GM19328 (cell line): ENCODE measurements at regions not wholly inside any gene's neighbourhood (a gene's known extent, or its start where the extent isn't known, plus 50 kb on each side); places are given as distances from the start of the nearest gene placed in this dataset.
"Not testable (repeated sequence)": the region's sequence is repeated elsewhere in the genome, so short reads cannot be mapped to it uniquely, and the experiment has no call there.

Source experiments
- ATAC-seq: cut with Tn5 transposase; IDR thresholded peaks from one replicate; pipeline ENCODE4 v1.9.1; 2021; ENCODE audit warnings: mild to moderate bottlenecking, moderate library complexity; ENCODE audit not compliant: unreplicated experiment

DNA sequence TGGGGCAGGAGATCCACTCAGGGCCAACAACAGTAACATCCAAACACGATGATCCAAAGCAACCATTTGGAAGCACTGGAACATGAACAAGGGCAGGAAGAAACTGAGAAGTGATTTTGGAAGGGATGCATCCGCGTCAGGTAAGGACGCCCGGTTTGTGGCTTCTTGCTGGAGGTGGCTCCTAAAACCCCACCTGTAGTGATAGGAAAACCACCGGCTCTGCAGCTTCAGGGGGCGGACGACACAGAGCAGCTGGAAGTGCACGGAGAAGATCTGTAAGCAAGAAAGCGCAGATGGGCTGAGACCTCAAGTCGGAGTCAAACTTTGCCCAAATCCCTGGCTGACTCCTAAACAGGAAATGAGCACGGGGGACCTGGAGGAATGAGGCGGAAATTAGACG lies 1066.1 kb downstream of the BRD1 start:
- no peak for ATAC-seq

DNA sequence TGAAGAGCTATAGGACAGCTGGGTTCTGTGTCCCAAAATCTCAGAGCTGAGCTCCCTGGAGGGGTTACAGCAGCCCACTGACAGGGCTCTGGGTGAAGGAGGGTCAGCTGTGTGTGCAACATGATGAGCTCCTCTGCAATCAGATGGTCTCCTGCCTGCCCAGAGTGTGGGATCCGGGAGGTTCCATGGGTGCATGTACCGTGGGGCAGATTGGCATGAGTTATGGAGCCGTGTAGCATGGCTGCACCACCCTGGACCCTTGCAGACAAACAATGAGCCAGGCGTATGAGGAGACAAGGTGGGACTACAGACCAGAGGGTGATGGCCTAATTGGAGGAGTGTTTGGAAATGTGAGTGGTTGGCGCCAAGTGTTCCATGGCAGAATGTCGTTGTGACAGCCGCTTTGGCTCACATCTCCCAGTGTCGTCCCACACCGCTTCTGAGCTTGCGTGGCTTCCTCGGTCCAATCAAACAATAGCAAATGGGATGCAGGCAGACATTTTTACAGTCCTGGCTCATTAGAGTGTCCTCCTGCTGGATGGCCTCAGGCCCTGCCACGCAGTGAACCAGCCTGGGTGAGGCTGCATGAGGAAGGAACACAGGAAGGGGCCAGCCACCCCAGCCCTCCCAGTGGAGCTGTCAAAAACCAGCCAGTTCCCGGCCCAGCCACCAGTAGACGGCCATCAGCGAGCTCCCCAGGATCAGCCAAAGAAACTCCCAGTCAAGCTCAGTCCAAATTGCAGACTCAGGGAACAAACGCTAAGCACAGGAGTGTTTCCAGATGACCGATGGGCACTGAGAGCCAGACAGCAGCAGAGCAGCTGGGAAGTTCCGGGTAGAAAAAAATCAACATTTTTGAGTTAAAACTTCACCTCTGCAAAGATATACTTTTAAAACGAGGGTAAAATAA lies 1066.9 kb downstream of the BRD1 start:
- no peak for ATAC-seq

DNA sequence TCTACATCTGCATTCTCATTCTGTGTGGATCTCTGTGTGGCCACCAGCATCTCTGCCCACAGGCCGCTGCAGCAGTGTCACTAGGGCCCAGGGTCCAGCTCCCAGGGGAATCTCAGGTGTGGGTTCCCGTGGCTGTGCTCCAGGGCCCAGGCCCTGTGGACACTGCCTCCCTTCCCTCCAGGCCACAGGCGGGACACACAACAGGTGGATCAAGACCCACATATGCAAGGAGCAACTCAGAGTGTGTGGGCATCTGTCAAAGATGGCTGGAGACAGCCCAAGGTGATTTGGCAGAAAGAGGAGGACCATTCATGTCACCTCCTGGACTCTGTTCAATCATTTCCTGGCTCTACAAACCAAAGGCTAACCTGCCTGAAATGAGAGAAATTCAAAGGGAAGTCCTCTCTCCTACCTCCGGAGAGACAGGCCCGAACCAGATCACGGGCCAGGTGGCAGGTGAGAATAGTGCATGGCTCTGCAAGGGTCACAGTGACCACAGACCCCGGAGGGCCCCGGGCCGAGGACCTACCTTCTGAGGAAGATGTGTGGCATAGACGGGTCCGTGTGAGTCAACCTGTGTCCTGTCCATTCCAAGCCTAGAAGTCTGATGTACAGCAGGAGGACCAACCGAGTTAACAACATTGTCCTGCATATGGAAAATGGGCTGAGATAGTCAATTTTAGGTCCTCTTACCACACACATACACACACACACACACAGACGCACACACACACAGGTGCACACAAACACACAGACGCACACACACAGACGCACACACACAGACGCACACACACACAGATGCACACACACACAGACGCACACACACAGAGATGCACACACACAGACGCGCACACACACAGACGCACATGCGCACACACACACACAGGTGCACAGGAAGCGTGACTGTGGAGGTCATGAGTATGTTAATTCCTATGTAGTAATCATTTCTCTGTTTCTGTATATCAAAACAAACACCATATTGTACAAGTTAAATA lies 1068.5 kb downstream of the BRD1 start:
- ATAC-seq, result no peak

DNA sequence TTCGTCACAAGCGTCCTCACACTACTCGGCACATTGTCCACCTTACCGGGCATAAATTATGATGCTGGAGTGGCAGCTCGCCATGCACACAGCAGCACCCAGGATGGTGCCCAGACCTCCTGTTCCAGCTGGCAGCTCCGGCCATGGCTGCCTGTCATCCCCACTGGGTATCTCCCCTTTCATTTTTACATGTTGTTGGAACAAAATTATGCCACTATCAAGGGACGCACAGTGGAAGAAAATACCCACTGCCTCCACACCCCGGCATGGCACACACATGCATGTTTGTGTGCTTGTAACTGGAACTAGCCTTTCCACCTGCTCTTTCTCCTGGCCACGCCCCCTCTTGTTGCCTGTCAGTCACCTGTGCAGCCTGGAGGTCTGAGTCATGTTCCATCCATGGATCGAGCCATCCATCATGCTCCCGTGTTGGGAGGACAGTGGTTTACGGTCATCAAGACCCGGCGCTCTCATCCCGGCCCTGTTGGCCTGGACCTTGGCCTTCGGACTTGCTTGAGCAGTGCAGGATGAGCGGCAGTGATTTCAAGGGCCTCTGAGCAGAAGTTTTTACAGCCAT lies 1069.6 kb downstream of the BRD1 start:
- no peak for ATAC-seq

DNA sequence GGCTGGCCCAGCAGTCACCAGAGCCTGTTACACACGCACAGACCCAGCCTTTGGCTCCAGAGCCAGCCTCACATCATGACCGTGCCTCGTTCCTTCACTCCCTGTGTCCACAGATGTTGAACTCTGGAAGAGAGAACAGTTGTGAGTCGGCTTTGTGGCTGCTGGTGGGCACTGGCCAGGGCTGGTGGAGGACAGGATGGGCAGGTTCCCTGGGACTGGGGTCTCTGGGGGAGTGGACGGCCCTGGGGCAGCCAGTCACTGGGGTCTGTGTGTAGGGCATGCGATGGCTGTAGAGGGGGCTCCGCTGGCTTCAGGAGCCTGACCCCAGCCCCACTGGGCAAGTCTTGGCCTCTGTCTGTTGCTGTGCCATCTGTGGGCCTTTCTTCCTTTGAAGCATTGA lies 1070.1 kb downstream of the BRD1 start:
- no peak for ATAC-seq

DNA sequence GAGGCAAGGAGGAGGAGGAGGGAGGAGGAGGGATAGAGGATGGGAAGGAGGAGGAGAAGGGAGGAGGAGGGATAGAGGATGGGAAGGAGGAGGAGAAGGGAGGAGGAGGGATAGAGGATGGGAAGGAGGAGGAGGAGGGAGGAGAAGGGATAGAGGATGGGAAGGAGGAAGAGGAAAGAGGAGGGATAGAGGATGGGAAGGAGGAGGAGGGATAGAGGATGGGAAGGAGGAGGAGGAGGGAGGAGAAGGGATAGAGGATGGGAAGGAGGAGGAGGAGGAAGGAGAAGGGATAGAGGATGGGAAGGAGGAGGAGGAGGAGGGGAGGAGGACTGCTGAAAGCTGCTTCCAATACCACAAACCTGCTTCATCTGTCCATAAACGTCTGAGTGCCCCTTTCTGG lies 1070.5 kb downstream of the BRD1 start:
- ATAC-seq, result not testable (repeated sequence)

DNA sequence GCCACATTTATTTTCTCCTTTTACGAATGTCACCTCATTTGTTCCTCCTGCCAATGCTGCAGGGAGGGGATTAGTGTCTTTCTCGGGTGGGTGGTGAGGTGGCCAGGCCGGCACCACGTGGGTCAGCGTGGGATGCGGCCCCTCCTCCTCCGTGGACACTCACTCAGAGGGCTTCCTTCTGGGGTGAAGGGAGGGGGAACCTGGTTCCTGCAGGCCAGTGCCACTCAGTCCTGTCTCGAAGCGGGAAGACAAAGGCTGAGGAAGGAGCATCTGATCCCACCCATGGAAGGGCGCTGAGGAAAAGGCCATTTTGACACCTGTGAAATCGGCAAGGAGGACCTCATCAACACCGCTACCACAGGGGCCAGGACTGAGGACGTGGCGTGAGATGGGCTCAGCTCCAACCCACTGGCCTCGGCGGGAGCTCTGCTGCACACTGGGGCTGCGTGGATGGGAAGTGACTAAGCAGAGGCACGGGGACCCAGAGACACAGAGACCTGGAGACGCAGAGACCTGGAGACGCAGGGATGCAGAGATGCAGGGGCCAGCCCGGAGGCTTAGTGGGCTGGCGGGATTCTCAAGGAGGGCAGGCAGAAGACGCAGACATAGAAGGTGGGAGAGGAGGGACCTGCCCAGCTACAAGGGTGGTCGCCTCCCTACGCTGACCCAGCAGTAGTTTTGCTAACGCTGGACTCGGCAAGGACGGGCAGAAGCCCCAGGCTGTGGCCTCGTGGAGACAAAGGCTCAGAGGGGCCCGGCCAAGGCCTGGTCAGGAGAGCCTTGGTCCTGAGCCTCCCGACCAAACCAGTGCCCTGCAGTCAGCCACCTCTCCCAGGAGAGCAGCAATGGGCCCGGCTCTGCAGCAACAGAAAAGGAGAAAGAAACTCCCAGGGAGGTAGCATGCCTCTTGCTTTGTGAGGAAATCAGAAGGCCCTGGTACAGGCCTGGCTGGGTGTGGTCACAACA lies 1071.2 kb downstream of the BRD1 start:
- no peak for ATAC-seq

DNA sequence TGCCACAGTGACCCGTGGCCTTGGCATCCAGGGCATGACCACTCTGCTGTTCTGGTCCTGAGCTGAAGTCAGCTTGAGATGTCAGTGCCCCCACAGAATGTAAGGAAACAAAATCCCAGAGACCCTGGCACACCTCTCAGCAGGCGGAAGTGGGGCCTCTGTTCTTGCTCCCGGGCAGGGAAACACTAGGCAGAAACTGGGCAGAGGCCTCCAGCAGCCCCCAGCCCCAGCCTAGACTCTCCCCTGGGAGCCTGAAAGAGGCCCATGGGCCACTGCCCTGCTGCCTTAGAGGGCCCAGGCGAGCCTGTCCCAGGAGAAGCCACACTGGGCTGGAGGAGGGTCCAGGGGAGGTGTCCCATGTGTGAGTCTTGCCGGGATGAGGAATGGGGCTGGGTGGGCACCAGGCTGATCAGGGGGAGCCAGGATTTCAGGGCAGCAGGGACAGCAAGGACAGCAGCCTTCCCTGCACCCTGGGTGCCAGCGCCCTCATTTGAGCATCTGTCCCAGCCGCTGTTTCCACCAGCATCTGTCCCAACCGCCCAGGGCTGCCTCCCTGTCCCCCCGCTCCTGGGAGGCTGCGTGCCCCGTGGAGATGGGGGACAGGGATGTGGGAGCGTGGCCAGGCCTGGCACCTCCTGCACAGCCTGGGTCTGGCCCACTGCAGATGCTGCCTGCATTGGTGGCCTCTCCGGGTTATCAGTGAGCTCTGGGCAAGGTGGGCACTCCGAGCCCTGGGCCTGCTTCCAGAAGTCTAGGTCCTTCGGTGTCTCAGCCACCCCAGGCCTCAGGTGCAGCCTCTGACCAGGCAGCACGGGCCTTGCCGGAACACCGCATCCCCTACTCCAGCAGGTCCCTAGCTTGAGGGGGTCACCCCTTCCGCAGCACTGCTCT lies 1072.4 kb downstream of the BRD1 start:
- no peak for ATAC-seq

DNA sequence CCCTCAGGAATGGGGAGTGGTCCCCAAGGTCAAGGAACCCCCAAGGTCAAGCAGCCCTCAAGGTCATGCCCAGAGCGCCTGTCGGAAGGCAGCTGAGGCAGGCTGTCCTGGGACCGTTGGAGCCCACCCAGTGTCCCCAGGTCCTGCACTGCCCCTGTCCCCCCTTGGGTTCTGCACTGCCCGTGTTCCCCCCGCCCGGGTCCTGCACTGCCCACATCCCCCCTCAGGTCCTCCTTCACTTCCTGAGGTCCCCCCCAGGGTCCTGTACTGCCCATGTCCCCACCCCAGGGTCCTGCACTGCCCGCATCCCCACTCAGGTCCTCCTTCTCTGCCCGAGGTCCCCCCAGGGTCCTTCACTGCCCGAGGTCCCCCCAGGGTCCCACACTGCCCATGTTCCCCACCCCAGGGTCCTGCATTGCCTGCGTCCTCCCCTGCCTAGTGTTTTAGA lies 1073.0 kb downstream of the BRD1 start:
- ATAC-seq, result no peak

DNA sequence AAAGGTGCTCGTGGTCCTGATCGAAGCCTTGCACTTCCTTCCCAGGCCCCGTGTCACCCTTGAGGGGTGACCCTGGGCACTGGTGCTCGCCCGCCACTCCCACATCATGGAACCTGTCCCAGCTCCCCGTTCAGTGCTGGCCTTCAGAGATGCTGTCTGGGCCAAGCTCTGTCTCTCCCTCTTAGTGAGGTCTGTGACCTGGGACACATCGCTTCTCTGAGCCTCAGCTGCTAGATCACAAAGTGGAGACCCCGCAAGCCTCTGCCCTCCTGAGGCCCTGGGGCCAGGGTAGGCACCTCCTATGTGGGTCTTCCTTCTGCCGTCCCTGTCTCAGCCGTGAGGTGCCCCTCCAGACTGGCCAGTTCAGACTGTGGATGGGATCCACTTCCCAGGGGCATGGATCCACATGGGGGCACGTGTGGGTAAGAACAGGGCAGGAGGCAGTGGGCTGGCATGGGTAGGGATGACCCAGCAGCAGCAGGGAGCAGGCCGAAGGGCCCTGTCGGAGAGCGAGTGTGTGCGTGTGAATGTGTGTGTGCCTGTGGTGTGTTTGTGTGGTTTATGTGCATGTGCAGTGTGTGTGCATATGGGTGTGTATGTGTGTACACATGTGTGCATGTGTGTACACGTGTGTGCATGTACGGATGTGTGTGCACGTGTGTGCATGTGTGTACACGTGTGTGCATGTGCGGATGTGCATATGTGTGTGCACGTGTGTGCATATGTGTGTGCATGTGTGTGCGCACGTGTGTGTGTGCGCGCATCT lies 1073.7 kb downstream of the BRD1 start:
- ATAC-seq, result no peak

DNA sequence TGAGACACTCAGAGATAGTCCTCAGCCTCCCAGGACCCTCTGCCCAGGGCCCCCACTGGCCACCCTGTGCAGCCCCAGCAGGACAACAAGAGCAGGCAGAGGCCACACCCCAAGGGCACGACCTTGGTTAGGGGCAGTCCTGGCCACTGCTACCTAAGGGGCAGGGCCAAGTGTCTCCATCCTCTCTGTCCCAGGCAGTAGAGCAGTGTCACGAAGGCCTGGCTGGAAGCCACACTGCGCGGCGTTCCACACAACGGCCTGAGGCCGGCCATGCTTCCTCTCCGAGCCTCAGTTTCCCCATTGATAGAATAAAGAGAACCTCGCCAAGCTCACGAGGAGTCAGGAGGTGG lies 1074.3 kb downstream of the BRD1 start:
- no peak for ATAC-seq

DNA sequence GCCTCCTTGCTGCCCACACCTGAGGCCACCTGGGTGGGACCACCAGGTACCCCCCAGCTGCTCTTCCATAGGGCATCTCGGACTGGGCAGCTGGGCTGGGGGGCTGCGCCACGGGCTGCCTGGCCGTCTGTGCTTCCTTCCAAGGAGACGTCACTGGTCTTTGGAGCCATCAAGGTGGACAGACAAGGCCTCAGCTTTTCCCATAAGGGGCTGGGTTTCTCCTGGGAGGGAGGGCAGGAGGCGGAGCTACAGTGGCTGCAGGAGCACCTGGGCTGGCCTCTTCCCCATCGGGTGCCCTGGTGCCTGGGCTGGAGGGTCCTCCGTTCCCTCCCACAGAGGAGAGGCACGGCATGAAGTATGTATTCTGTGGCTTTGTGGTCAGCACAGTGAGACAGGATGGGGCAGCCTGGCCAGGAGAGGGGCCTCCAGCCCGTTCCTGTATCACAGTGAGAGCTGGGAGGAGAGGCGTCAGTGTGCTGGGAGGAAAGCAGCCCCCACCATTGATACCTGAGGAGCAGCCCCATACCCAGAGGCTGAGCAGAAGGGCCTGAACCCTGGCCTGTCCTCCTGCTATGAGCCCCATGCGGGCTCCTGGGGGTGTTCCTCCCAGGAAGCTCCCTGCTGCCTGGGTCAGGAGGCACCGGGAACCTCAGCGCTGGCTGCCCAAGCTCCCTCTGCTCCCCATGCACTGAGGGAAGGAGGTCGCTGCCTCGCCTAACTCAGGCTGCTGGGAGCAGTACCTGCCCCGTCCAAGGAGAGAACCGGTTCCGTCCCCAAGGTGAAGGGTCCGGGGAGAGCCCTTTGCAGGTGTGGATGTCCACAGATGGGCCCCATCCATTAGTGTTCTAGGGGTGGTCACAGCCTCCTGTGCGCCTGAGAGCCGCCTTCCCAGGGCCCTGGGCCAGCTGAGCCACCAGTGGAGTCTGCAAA lies 1075.0 kb downstream of the BRD1 start:
- no peak for ATAC-seq

DNA sequence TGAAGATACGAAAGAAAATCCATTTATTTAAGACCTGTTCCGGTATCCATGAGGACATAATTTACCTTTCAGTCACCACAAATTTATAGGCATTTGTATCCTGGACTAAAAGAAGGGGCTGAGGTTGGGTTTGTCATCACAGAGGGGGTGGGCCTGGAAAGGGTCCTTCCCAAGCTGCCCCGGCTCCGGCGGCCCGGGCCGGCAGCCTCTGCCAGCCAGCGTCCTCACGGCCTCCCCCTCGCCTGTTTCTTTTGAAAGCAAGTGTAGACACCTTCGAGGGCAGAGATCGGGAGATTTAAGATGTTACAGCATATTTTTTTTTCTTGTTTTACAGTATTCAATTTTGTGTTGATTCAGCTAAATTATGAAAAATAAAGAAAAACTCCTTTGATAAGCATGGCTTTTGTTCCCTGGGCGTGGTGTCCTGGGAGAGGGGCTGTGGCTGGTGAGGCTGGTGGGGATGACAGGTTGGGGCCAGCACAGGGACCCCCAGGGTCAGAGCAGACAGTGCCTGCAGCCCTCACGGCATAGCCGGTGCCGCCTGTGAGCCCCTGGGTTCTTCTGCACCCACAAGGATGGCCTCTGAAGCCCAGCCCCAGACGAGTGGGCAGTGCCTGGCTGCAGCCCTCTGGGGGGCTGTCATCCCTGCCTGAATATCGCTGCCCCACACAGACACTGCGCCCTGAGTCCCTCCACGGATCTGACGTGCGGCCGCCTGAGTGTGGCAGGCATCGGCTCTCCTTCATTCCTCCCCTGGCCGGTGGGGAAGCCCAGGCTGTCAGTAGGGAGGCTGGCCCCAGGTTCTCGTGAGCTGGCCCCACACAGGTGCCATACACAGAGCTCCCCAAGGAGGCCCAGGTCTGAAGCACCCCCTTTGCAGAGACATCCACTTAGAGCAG lies 1075.9 kb downstream of the BRD1 start:
- ATAC-seq, result no peak

DNA sequence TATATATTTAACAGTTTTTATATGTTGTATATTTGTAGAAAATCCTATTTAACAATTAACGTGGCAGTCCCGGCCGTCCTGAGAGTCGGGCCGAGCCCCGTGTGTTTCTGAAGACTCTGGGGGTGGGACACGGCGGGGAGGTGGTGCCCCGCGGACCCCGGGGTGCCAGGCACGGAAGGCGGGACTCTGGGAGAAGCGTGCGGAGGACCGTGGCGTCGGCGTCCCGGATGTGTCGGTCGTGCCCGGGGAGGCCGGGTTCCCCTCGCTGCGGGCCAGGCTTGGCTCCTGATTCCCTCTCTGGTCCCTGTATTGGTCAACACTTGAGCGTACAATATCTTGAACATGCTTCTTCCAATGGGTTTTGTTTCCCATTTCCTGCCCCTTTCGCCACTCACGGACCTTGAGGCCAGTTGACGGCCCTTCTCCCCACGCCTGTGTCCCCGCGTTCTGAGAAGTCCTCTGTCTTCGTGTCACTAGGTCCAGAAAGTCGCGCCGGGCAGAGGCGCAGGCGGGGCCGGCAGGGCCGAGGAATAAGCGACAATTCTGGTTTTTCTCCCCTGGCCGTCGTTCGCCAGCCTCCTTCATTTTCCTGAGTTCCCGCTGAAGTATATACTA lies 1076.7 kb downstream of the BRD1 start:
- ATAC-seq, result no peak

DNA sequence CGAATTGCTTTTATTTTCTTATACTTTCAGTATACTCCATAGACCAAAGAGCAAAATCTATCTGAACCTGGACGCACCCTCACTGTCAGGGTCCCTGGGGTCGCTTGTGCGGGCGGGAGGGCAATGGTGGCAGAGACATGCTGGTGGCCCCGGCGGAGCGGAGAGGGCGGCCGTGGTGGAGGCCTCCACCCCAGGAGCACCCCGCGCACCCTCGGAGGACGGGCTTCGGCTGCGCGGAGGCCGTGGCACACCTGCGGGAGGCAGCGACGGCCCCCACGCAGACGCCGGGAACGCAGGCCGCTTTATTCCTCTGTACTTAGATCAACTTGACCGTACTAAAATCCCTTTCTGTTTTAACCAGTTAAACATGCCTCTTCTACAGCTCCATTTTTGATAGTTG lies 1077.4 kb downstream of the BRD1 start:
- no peak for ATAC-seq
